T-helper 2 cell treated with Interferon-gamma antibody and Interleukin-4, amounts not matched to agents 5 μg/mL and 100 μg/mL, for 36 hours (primary cell): ENCODE measurements at regions not wholly inside any gene's neighbourhood (a gene's known extent, or its start where the extent isn't known, plus 50 kb on each side); places are given as distances from the start of the nearest gene placed in this dataset.

Experiments used
- DNase-seq: peaks from one replicate; pipeline ENCODE4 v3.0.0; 2021; ENCODE audit warnings: low spot score
- H3K27ac Mint-ChIP-seq: one replicate; pipeline ENCODE4 v1.8.0; 2021; ENCODE audit warnings: mild to moderate bottlenecking, mixed read lengths
- H3K27me3 Mint-ChIP-seq: one replicate; pipeline ENCODE4 v1.8.0; 2021; ENCODE audit warnings: low read depth, mixed read lengths
- H3K36me3 Mint-ChIP-seq: one replicate; pipeline ENCODE4 v1.8.0; 2021; ENCODE audit warnings: low read depth, mixed read lengths
- H3K4me1 Mint-ChIP-seq: one replicate; pipeline ENCODE4 v1.8.0; 2021; ENCODE audit warnings: low read depth, mixed read lengths
- H3K4me3 Mint-ChIP-seq: one replicate; pipeline ENCODE4 v1.8.0; 2022; ENCODE audit warnings: mild to moderate bottlenecking, moderate library complexity, mixed read lengths
- H3K9me3 Mint-ChIP-seq: one replicate; pipeline ENCODE4 v1.8.0; 2021; ENCODE audit warnings: mixed read lengths

- Mint-ChIP-seq H3K36me3 (no peaks in the 10 kb centered on the region), H3K27me3 (no peaks in the 10 kb centered on the region), H3K9me3 (peaks cover 15% of the 10 kb centered on the region), H3K4me1 (no peaks in the 10 kb centered on the region), H3K27ac (no peak overlapping the region), H3K4me3 (no peak overlapping the region)
- DNase-seq, result no peak
These were observed 338.3 kb downstream of the IRX1 start for GRCh38 chr5:3933966-3934365.

GRCh38 chr5:3943859-3944258, 348.2 kb downstream of the IRX1 start:
- no peaks in the 10 kb centered on the region for H3K4me1 Mint-ChIP-seq
- H3K27me3 Mint-ChIP-seq, result no peaks in the 10 kb centered on the region
- no peak overlapping the region for H3K27ac Mint-ChIP-seq
- no peak for DNase-seq
- no peak overlapping the region for H3K4me3 Mint-ChIP-seq
- H3K9me3 Mint-ChIP-seq, result peaks cover 23% of the 10 kb centered on the region
- H3K36me3 Mint-ChIP-seq, result no peaks in the 10 kb centered on the region

- Mint-ChIP-seq H3K4me3 (no peak overlapping the region), H3K27ac (no peak overlapping the region), H3K27me3 (no peaks in the 10 kb centered on the region), H3K36me3 (no peaks in the 10 kb centered on the region), H3K9me3 (peaks cover 23% of the 10 kb centered on the region), H3K4me1 (no peaks in the 10 kb centered on the region)
- DNase-seq, result no peak
These were observed 349.3 kb downstream of the IRX1 start for GRCh38 chr5:3944930-3945329.

- Mint-ChIP-seq H3K9me3 (peaks cover 17% of the 10 kb centered on the region), H3K27ac (no peak overlapping the region), H3K27me3 (no peaks in the 10 kb centered on the region), H3K36me3 (no peaks in the 10 kb centered on the region), H3K4me3 (no peak overlapping the region), H3K4me1 (no peaks in the 10 kb centered on the region)
- DNase-seq, result no peak
These were observed 353.2 kb downstream of the IRX1 start for GRCh38 chr5:3948838-3949237.

GRCh38 chr5:3954199-3954598, 358.6 kb downstream of the IRX1 start:
- Mint-ChIP-seq H3K27ac (no peak overlapping the region), H3K36me3 (no peaks in the 10 kb centered on the region), H3K27me3 (no peaks in the 10 kb centered on the region), H3K9me3 (peaks cover 27% of the 10 kb centered on the region), H3K4me1 (no peaks in the 10 kb centered on the region), H3K4me3 (no peak overlapping the region)
- DNase-seq, result no peak

GRCh38 chr5:3954633-3955032, 359.0 kb downstream of the IRX1 start:
- Mint-ChIP-seq H3K36me3 (no peaks in the 10 kb centered on the region), H3K27ac (no peak overlapping the region), H3K9me3 (peaks cover 27% of the 10 kb centered on the region), H3K27me3 (no peaks in the 10 kb centered on the region), H3K4me1 (no peaks in the 10 kb centered on the region), H3K4me3 (no peak overlapping the region)
- DNase-seq, result no peak

- Mint-ChIP-seq H3K27ac (no peak overlapping the region), H3K4me3 (no peak overlapping the region), H3K36me3 (no peaks in the 10 kb centered on the region), H3K9me3 (peaks cover 31% of the 10 kb centered on the region), H3K27me3 (no peaks in the 10 kb centered on the region), H3K4me1 (no peaks in the 10 kb centered on the region)
- DNase-seq, result no peak
These were observed 362.0 kb downstream of the IRX1 start for GRCh38 chr5:3957658-3958057.

GRCh38 chr5:3958389-3958788, 362.8 kb downstream of the IRX1 start:
- Mint-ChIP-seq H3K4me1 (no peaks in the 10 kb centered on the region), H3K27me3 (no peaks in the 10 kb centered on the region), H3K36me3 (no peaks in the 10 kb centered on the region), H3K9me3 (peaks cover 30% of the 10 kb centered on the region), H3K27ac (no peak overlapping the region), H3K4me3 (no peak overlapping the region)
- DNase-seq, result no peak

GRCh38 chr5:3962113-3962512, 366.5 kb downstream of the IRX1 start:
- H3K27me3 Mint-ChIP-seq, result no peaks in the 10 kb centered on the region
- H3K27ac Mint-ChIP-seq, result no peak overlapping the region
- no peaks in the 10 kb centered on the region for H3K36me3 Mint-ChIP-seq
- no peak for DNase-seq
- peaks cover 28% of the 10 kb centered on the region for H3K9me3 Mint-ChIP-seq
- no peak overlapping the region for H3K4me3 Mint-ChIP-seq
- no peaks in the 10 kb centered on the region for H3K4me1 Mint-ChIP-seq

GRCh38 chr5:3963652-3964051, 368.0 kb downstream of the IRX1 start:
- H3K9me3 Mint-ChIP-seq, result peaks cover 22% of the 10 kb centered on the region
- H3K27me3 Mint-ChIP-seq, result no peaks in the 10 kb centered on the region
- no peak overlapping the region for H3K4me3 Mint-ChIP-seq
- H3K36me3 Mint-ChIP-seq, result no peaks in the 10 kb centered on the region
- H3K27ac Mint-ChIP-seq, result no peak overlapping the region
- DNase-seq, result no peak
- no peaks in the 10 kb centered on the region for H3K4me1 Mint-ChIP-seq

GRCh38 chr5:3980156-3980555, 384.5 kb downstream of the IRX1 start:
- Mint-ChIP-seq H3K4me1 (no peaks in the 10 kb centered on the region), H3K27me3 (no peaks in the 10 kb centered on the region), H3K36me3 (no peaks in the 10 kb centered on the region), H3K4me3 (no peak overlapping the region), H3K9me3 (peaks cover 13% of the 10 kb centered on the region), H3K27ac (no peak overlapping the region)
- no peak for DNase-seq

- Mint-ChIP-seq H3K27me3 (no peaks in the 10 kb centered on the region), H3K9me3 (peaks cover 16% of the 10 kb centered on the region), H3K4me3 (no peak overlapping the region), H3K36me3 (no peaks in the 10 kb centered on the region), H3K4me1 (no peaks in the 10 kb centered on the region), H3K27ac (no peak overlapping the region)
- DNase-seq, result no peak
These were observed 392.2 kb downstream of the IRX1 start for GRCh38 chr5:3987867-3988266.

GRCh38 chr5:3993856-3994473, 398.3 kb downstream of the IRX1 start:
- no peak overlapping the region for H3K4me3 Mint-ChIP-seq
- H3K27ac Mint-ChIP-seq, result no peak overlapping the region
- no peak for DNase-seq
- peaks cover 9% of the 10 kb centered on the region for H3K9me3 Mint-ChIP-seq
- no peaks in the 10 kb centered on the region for H3K4me1 Mint-ChIP-seq
- no peaks in the 10 kb centered on the region for H3K27me3 Mint-ChIP-seq
- H3K36me3 Mint-ChIP-seq, result no peaks in the 10 kb centered on the region

- no peak overlapping the region for H3K4me3 Mint-ChIP-seq
- DNase-seq, result no peak
These were observed 399.0 kb downstream of the IRX1 start for GRCh38 chr5:3994628-3995027.

GRCh38 chr5:3995954-3996619, 400.5 kb downstream of the IRX1 start:
- Mint-ChIP-seq H3K4me1 (no peaks in the 10 kb centered on the region), H3K27me3 (no peaks in the 10 kb centered on the region), H3K9me3 (peaks cover 9% of the 10 kb centered on the region), H3K4me3 (no peak overlapping the region), H3K27ac (no peak overlapping the region), H3K36me3 (no peaks in the 10 kb centered on the region)
- no peak for DNase-seq

More at GRCh38 chr5:3994628-3995027, 399.0 kb downstream of the IRX1 start:
- Mint-ChIP-seq H3K27me3 (no peaks in the 10 kb centered on the region), H3K27ac (no peak overlapping the region), H3K9me3 (peaks cover 9% of the 10 kb centered on the region), H3K36me3 (no peaks in the 10 kb centered on the region), H3K4me1 (no peaks in the 10 kb centered on the region)
